ENCODE measurements at regions not wholly inside any gene's neighbourhood (a gene's known extent, or its start where the extent isn't known, plus 50 kb on each side); places are given as distances from the start of the nearest gene placed in this dataset.

GRCh38 chrX:20623448-20623847 lies 356.7 kb upstream of the RPS6KA3 start:
- TF ChIP-seq CTCF (IDR thresholded peaks at IDR 0.05; ENCODE audit: low read length, missing control alignments): no peak
- DNase-seq (ENCODE audit: low read depth): no peak
- H3K4me3 ChIP-seq (replicated peaks; ENCODE audit: low read depth, low read length): no peak overlapping the region

GRCh38 chrX:20620306-20620705 lies 353.6 kb upstream of the RPS6KA3 start:
- DNase-seq (ENCODE audit: low read depth): peak; percentile 4
- H3K4me3 ChIP-seq (replicated peaks; ENCODE audit: low read depth, low read length): no peak overlapping the region
- TF ChIP-seq CTCF (IDR thresholded peaks at IDR 0.05; ENCODE audit: low read length, missing control alignments): no peak

- DNase-seq (ENCODE audit: low read depth): no peak
- TF ChIP-seq CTCF (IDR thresholded peaks at IDR 0.05; ENCODE audit: low read length, missing control alignments): no peak
Observed at GRCh38 chrX:20609916-20610415, 343.3 kb upstream of the RPS6KA3 start.

GRCh38 chrX:20606831-20607230 lies 340.1 kb upstream of the RPS6KA3 start:
- TF ChIP-seq CTCF (IDR thresholded peaks at IDR 0.05; ENCODE audit: low read length, missing control alignments): no peak
- H3K4me3 ChIP-seq (replicated peaks; ENCODE audit: low read depth, low read length): no peak overlapping the region

More at GRCh38 chrX:20609916-20610415, 343.3 kb upstream of the RPS6KA3 start:
- H3K4me3 ChIP-seq (replicated peaks; ENCODE audit: low read depth, low read length): no peak overlapping the region

GRCh38 chrX:20596856-20597255 lies 330.1 kb upstream of the RPS6KA3 start:
- DNase-seq (ENCODE audit: low read depth): no peak
- no peak for TF ChIP-seq CTCF (IDR thresholded peaks at IDR 0.05; ENCODE audit: low read length, missing control alignments)
- H3K4me3 ChIP-seq (replicated peaks; ENCODE audit: low read depth, low read length): no peak overlapping the region

More at GRCh38 chrX:20606831-20607230, 340.1 kb upstream of the RPS6KA3 start:
- no peak for DNase-seq (ENCODE audit: low read depth)

- no peak for TF ChIP-seq CTCF (IDR thresholded peaks at IDR 0.05; ENCODE audit: low read length, missing control alignments)
- DNase-seq (ENCODE audit: low read depth): peak; percentile 60
- H3K4me3 ChIP-seq (replicated peaks; ENCODE audit: low read depth, low read length): no peak overlapping the region
Observed at GRCh38 chrX:20595928-20596575, 329.3 kb upstream of the RPS6KA3 start.

GRCh38 chrX:20594985-20595384 lies 328.3 kb upstream of the RPS6KA3 start:
- H3K4me3 ChIP-seq (replicated peaks; ENCODE audit: low read depth, low read length): no peak overlapping the region
- peak; percentile 31 for TF ChIP-seq CTCF (IDR thresholded peaks at IDR 0.05; ENCODE audit: low read length, missing control alignments)
- DNase-seq (ENCODE audit: low read depth): peak; percentile 23
